Pancreas (tissue), 10 donors: ENCODE measurements at regions not wholly inside any gene's neighbourhood (a gene's known extent, or its start where the extent isn't known, plus 50 kb on each side); places are given as distances from the start of the nearest gene placed in this dataset.
A peak's percentile ranks its signal among the peaks of the same experiment; 100 is the strongest.

Experiments
- ATAC-seq, 4 donors: fragments of 200-7000 bp; cut with Tn5 transposase; one replicate each; pipeline versions ENCODE4 v1.8.0 to v1.9.1; 2020; ENCODE audit warnings: mild to moderate bottlenecking in 4 of 4, moderate library complexity in 4 of 4
- DNase-seq, 6 donors: peaks; one replicate each; pipeline ENCODE4 v3.0.0-alpha.2; 2020
- FAIRE-seq: peaks from 2 replicates; lab custom pipeline; 2012; peaks lifted over from hg19 to GRCh38; lab: Jason Lieb, UNC
- H3K27ac ChIP-seq, 4 donors: fragments of 200-600 bp; sonication (generic); 1 replicate in 3 of 4; 2 replicates in 1 of 4; pipeline versions ENCODE4 v1.5.0 to v1.8.0; 2020
- H3K27me3 ChIP-seq, 4 donors: fragments of 200-600 bp; one replicate each; pipeline ENCODE4 v1.8.0; 2021
- H3K36me3 ChIP-seq, 3 donors: fragments of 200-600 bp; sonication (generic) in 1 of 3; one replicate each; pipeline versions ENCODE4 v1.5.0 to v1.8.0; 2020 to 2021
- H3K4me1 ChIP-seq, 3 donors: fragments of 200-600 bp; one replicate each; pipeline ENCODE4 v1.8.0; 2021
- H3K4me3 ChIP-seq, 4 donors: fragments of 200-600 bp; sonication (generic) in 2 of 4; one replicate each; pipeline versions ENCODE4 v1.5.0 to v1.8.0; 2020 to 2021
- H3K9me3 ChIP-seq, 4 donors: fragments of 200-600 bp; one replicate each; pipeline ENCODE4 v1.8.0; 2021
- WGBS, 2 donors: extraction: QIAGEN DNeasy Blood & Tissue Kit; methylation state at CpG; one replicate each; pipeline ENCODE4 v1.1.7; 2013; 5-methylcytosine and 5-hydroxymethylcytosine counted together
- intact Hi-C, 3 donors: fragments of 100-400 bp; cut with DNase I; formaldehyde crosslinking; loops; one replicate each; pipeline versions ENCODE4 v1.11.1 to v1.14.2; 2022
- TF ChIP-seq, protein P1 (sequence below), 4 donors: fragments of 200-600 bp; sonication (generic) in 3 of 4; IDR thresholded peaks; one replicate each; pipeline versions ENCODE4 v1.5.0 to v1.8.0; 2021; ENCODE audit warnings: antibody characterized with exemption in 4 of 4
- donor health status: healthy with polysubstance abuse.
- donor health status: DM: no; HTN: no; CAD: no; lungs with moderate emphysema.
- donor health status: DM: no; HTN: no; CAD: no.
- donor health status: control.
- donor health status: control.
- donor health status: Bipolar disorder and iron deficiency.
- donor health status: DM: yes; HTN: yes; CAD: no.
- donor health status: DM: no; HTN: no; CAD: no.
- donor health status: DM: no; HTN: no; CAD: no.
- donor health status: DM: yes; HTN: yes; CAD: no.

DNA sequence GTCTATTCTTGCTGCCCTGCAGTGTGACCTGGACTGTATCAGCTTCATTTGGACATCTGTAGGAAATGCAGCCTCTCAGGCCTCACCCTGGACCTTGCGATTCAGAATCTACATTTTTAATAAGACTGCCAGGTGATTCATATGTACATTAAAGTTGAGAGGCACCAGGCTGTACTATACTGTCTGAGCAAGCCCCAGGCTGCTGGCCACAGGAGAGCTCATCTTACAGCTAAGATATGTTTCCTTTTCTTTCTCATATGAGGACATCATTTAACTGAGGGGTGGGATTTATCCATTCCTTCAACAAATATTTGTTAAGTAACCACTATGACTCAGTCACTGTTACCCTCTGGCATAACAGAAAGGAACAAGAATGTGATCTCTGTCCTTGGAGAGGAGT lies 78.2 kb upstream of the GCFC2 start:
- Histone ChIP-seq H3K4me3 (no peak overlapping the region), H3K27me3 (no peaks in the 10 kb centered on the region), H3K27ac (no peak overlapping the region), H3K36me3 (no peaks in the 10 kb centered on the region), H3K9me3 (no peaks in the 10 kb centered on the region), H3K4me1 (no peaks in the 10 kb centered on the region)
- ATAC-seq = no peak
- FAIRE-seq = no peak
- WGBS, 2 donors = 81 to 86% methylated on average over 1 of the region's 1 CpG
- intact Hi-C loops = loop anchor here in 1 of 3 donors (10.0 kb wide), 1 partner anchor 806 kb away; no protein-coding TSS in a partner anchor
- DNase-seq = no peak
- TF ChIP-seq, protein P1, sequence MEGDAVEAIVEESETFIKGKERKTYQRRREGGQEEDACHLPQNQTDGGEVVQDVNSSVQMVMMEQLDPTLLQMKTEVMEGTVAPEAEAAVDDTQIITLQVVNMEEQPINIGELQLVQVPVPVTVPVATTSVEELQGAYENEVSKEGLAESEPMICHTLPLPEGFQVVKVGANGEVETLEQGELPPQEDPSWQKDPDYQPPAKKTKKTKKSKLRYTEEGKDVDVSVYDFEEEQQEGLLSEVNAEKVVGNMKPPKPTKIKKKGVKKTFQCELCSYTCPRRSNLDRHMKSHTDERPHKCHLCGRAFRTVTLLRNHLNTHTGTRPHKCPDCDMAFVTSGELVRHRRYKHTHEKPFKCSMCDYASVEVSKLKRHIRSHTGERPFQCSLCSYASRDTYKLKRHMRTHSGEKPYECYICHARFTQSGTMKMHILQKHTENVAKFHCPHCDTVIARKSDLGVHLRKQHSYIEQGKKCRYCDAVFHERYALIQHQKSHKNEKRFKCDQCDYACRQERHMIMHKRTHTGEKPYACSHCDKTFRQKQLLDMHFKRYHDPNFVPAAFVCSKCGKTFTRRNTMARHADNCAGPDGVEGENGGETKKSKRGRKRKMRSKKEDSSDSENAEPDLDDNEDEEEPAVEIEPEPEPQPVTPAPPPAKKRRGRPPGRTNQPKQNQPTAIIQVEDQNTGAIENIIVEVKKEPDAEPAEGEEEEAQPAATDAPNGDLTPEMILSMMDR (IDR thresholded peaks at IDR 0.05) = no peak

DNA sequence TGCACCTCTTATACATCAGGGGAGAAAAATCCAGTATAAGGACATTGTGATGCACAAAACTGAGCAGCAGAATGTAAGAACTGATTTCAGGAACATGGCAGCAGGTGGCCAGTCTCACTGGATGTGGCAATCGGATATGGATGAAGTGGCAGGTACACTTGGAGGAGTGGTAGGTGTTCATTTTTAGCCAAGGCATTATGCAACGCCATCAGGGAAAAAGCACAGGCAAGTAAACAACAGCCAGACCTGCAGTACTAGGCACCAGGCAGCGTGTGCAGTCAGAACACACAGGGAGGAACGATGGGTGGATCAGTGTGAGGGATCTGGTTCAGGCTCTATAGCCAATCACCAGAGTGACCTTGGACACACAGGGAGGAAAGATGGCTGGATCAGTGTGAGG lies 77.4 kb upstream of the GCFC2 start:
- ATAC-seq (peak; percentile 43 to 87 (median 76)), FAIRE-seq (no peak), DNase-seq (peak in 2 of 6 donors; percentile 3 to 46)
- Histone ChIP-seq H3K4me1 (no peaks in the 10 kb centered on the region), H3K27ac (no peak overlapping the region), H3K4me3 (no peak overlapping the region), H3K27me3 (no peaks in the 10 kb centered on the region), H3K36me3 (no peaks in the 10 kb centered on the region), H3K9me3 (no peaks in the 10 kb centered on the region)
- TF ChIP-seq, protein P1 (IDR thresholded peaks at IDR 0.05) = no peak
- 34 to 44% methylated on average over 4 of the region's 4 CpGs for WGBS, 2 donors
- intact Hi-C loops = loop anchor here in 1 of 3 donors (10.0 kb wide), 1 partner anchor 807 kb away; no protein-coding TSS in a partner anchor

DNA sequence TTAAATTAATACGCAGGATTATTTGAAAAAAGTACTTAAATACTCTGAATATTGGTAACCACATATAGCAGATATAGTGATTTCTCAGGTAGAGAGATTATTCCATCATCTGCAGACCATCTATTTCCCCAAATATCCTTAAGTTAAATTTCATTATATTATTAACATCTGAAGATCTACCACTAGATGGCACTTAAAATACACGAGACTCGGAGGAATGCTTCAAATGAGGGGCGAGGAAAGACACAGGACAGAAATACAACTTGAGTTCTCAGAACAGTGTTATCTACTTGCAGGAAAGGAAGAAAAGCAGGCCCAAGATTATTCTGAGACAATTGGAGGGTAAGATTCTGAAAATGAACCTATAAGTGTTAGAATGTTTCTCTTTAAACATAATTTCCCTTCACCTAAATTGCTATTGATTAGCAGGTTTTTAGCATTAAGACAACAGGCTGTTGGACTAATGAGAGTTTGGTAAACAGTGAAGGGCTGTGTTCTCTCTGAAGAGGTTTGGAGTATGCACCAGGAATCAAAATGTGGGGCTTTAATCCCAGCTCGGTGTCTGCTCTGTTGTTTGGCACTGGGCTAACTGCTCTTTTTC lies 76.9 kb upstream of the GCFC2 start:
- Histone ChIP-seq H3K36me3 (no peaks in the 10 kb centered on the region), H3K9me3 (no peaks in the 10 kb centered on the region), H3K27ac (no peak overlapping the region), H3K4me1 (no peaks in the 10 kb centered on the region), H3K4me3 (no peak overlapping the region), H3K27me3 (no peaks in the 10 kb centered on the region)
- peak; percentile 13 for FAIRE-seq
- TF ChIP-seq, protein P1 (IDR thresholded peaks at IDR 0.05) = peak in 3 of 4 donors; percentile 17 to 29 (median 28)
- 12 to 14% methylated on average over 5 of the region's 5 CpGs for WGBS, 2 donors
- no peak for DNase-seq
- peak; percentile 50 to 71 (median 62) for ATAC-seq
- intact Hi-C loops = loop anchor here in 1 of 3 donors (10.0 kb wide), 1 partner anchor 807 kb away; no protein-coding TSS in a partner anchor

DNA sequence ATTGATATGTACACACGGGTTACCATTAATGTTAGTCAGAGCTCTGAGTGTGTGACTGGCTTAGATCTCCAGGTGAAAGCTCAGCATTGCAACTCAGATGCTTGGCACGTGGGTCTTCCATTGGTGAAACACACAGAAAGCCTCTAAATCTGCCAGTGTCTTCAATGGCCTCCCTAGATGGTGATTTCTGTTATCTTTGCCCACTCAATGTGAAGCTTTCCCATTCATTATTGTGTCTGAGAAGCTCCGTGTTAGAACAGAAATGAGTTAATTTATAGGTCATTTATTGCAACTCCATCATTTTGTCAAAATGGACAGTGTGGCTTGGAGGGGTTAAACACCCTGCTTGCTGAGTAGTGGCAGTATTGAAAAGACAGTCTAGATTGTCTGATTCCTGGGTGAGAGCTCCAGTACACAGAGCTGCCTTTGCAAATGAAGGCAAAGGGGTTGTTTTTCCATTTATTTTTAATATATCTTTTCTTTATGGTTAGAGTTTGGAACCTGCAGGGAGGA lies 64.7 kb upstream of the GCFC2 start:
- Histone ChIP-seq H3K4me1 (no peaks in the 10 kb centered on the region), H3K36me3 (no peaks in the 10 kb centered on the region), H3K4me3 (no peak overlapping the region), H3K27ac (no peak overlapping the region), H3K9me3 (no peaks in the 10 kb centered on the region), H3K27me3 (no peaks in the 10 kb centered on the region)
- no peak for DNase-seq
- WGBS, 2 donors = 32 to 42% methylated on average over 3 of the region's 3 CpGs
- TF ChIP-seq, protein P1 (IDR thresholded peaks at IDR 0.05) = no peak
- no peak for ATAC-seq
- intact Hi-C loops = no loop called here
- no peak for FAIRE-seq
